ENCODE measurements at regions not wholly inside any gene's neighbourhood (a gene's known extent, or its start where the extent isn't known, plus 50 kb on each side); places are given as distances from the start of the nearest gene placed in this dataset.
A peak's percentile ranks its signal among the peaks of the same experiment; 100 is the strongest.

DNA sequence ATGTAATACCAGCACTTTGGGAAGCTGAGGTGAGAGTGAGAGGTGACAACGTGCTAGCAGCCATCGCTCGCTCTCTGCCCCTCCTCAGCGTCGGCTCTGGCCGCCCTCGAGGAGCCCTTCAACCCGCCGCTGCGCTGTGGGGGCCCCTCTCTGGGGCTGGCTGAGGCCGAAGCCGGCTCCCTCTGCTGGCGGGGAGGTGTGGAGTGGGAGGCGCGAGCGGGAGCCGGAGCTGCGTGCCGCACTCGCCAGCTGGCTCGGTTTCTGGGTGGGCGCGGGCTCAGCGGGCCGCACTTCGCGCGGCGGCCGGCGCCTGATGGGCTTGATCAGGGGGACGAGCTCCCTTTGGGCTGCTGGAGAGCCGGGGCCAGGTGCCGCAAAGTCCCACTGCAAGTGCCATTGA is 98.9 kb upstream of the UBASH3B start:
- H3K27ac ChIP-seq = no peak overlapping the region
- H3K27me3 ChIP-seq = peaks cover 0 to 10% of the 10 kb centered on the region in 2 donors
- no peaks in the 10 kb centered on the region for H3K4me1 ChIP-seq
- WGBS, 2 donors = 43 to 54% methylated on average over 14 to 15 of the region's 34 CpGs
- H3K36me3 ChIP-seq = no peaks in the 10 kb centered on the region
- TF ChIP-seq POLR2A (IDR thresholded peaks at IDR 0.05) (no peak), EP300 (IDR thresholded peaks at IDR 0.05) (no peak)
- TF ChIP-seq, protein P1, sequence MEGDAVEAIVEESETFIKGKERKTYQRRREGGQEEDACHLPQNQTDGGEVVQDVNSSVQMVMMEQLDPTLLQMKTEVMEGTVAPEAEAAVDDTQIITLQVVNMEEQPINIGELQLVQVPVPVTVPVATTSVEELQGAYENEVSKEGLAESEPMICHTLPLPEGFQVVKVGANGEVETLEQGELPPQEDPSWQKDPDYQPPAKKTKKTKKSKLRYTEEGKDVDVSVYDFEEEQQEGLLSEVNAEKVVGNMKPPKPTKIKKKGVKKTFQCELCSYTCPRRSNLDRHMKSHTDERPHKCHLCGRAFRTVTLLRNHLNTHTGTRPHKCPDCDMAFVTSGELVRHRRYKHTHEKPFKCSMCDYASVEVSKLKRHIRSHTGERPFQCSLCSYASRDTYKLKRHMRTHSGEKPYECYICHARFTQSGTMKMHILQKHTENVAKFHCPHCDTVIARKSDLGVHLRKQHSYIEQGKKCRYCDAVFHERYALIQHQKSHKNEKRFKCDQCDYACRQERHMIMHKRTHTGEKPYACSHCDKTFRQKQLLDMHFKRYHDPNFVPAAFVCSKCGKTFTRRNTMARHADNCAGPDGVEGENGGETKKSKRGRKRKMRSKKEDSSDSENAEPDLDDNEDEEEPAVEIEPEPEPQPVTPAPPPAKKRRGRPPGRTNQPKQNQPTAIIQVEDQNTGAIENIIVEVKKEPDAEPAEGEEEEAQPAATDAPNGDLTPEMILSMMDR (IDR thresholded peaks at IDR 0.05) = peak in 1 of 5 experiments; percentile 25
- DNase-seq (ENCODE audit: low spot score in 2 of 2) = no peak
- no peaks in the 10 kb centered on the region for H3K9me3 ChIP-seq
- H3K4me3 ChIP-seq = peak overlapping the region in 1 of 4 donors; percentile 23

DNA sequence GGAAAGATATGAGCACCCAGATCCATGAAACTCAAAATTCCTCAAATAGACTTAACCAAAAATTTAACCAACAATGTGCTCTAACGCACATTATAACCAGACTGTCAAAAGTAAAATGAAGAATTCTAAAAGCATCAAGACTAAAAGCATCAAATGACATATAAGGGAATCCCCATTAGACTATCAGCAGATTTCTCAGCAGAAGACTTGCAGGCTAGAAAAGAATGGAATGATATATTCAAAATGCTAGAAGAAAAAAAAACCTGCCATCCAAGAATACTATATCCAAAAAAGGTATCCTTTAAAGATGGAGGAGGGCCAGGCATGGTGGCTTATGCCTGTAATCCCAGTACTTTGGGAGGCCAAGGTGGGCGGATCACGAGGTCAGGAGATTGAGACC is 117.5 kb upstream of the UBASH3B start:
- no peaks in the 10 kb centered on the region for H3K4me1 ChIP-seq
- H3K4me3 ChIP-seq = no peak overlapping the region
- peaks cover 0 to 66% (median 9%) of the 10 kb centered on the region in 4 donors for H3K9me3 ChIP-seq
- no peaks in the 10 kb centered on the region for H3K36me3 ChIP-seq
- TF ChIP-seq EP300 (IDR thresholded peaks at IDR 0.05) = no peak
- no peak for TF ChIP-seq POLR2A (IDR thresholded peaks at IDR 0.05)
- TF ChIP-seq, protein P1 (IDR thresholded peaks at IDR 0.05) = no peak
- no peak overlapping the region for H3K27ac ChIP-seq
- no peaks in the 10 kb centered on the region for H3K27me3 ChIP-seq
- DNase-seq (ENCODE audit: low spot score in 2 of 2) = no peak
- 90 to 95% methylated on average over 3 of the region's 3 CpGs for WGBS, 2 donors

DNA sequence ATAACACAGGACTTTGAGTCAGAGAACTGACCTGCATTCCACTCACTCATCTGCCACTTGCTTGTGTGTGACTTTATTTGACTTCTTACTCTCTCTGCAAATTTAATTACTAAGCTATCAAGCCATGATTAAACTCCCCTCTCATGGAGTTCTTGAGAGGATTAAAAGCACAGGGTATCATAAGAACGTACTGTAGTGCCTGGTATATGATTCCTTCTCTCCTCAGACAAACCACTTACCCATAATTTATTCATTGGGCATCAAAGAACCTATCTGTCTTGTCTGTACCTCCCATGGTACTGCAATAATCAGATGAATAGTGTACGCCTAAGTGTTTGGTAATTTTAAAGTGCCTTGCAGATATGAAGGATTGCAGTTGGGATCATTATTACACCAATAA is 130.6 kb upstream of the UBASH3B start:
- Histone ChIP-seq H3K27me3 (no peaks in the 10 kb centered on the region), H3K36me3 (no peaks in the 10 kb centered on the region), H3K27ac (peak overlapping the region in 1 of 4 donors; percentile 57), H3K4me1 (peaks cover 0 to 12% (median 4%) of the 10 kb centered on the region in 4 donors), H3K4me3 (no peak overlapping the region), H3K9me3 (no peaks in the 10 kb centered on the region)
- DNase-seq (ENCODE audit: low spot score in 2 of 2) = no peak
- TF ChIP-seq POLR2A (IDR thresholded peaks at IDR 0.05) (no peak), EP300 (IDR thresholded peaks at IDR 0.05) (no peak)
- TF ChIP-seq, protein P1 (IDR thresholded peaks at IDR 0.05) = no peak
- 58 to 71% methylated on average over 2 of the region's 2 CpGs for WGBS, 2 donors

DNA sequence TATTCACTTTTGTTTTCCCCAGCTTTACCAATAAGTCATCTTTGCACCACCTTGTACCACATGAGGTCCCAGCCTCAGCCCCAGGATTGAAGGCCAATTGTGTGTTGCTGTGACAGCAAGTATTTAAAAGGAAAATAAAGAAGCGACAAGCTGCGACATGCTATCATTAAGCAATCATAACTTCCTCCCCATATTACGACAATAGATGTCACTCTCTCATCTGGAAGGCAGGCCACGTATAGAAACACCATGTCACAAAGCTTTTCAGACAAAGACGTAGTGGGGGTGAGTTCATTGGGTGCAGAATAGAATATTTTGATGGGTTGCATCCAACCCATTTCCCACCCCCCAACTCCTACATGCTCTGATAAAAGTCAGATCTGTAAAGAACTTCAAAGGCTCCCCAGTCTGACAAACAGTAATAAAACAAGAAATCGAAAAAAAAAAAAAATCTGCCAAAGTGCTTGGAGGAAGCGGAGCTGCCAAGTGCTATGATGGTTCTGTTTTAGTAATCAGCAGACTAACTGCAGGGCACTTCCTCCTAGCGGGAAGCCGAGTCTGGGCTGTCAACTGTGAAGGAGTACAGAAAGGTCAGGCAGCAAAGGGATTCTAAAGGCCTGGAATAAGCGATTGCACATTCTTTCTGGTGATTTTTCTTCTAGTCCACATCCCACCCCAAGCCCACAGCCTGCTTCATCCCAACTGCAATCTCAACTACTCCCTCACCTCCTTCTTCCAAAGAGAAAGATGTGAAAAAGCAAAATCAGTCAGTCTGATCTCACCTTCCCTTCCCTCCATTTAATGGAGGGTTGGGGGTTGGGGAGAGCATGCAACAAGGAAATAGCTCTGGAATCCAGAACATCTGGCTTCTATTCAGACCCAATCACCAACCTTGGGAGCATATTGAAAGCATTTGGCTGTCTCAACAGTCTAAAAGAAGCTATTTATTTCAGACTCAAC is 131.4 kb upstream of the UBASH3B start:
- Histone ChIP-seq H3K36me3 (no peaks in the 10 kb centered on the region), H3K4me3 (no peak overlapping the region), H3K27me3 (no peaks in the 10 kb centered on the region), H3K27ac (peak overlapping the region in 1 of 4 donors; percentile 57), H3K4me1 (peaks cover 0 to 12% (median 4%) of the 10 kb centered on the region in 4 donors), H3K9me3 (no peaks in the 10 kb centered on the region)
- TF ChIP-seq POLR2A (IDR thresholded peaks at IDR 0.05) (no peak), EP300 (IDR thresholded peaks at IDR 0.05) (no peak)
- TF ChIP-seq, protein P1 (IDR thresholded peaks at IDR 0.05) = no peak
- no peak for DNase-seq (ENCODE audit: low spot score in 2 of 2)
- WGBS, 2 donors = 39 to 40% methylated on average over 10 of the region's 10 CpGs

DNA sequence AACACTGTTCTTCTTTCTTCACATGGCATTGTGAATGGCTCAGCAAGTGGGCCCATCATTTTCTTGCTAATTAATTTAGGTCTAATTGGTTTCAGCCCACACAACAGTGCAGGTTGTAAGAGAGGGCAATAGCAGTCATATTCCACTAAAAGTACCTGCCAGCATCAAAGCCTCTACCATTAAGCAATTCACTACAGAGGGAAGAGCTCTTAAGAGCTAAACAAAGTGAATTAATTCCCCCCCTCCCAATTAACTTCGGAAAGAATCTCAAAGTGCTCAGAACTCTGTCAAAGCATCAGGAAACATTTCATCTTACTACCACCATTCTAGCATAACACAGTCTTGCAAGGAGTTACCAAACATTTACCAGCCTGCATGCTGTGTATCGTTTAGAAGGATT is 133.9 kb upstream of the UBASH3B start:
- 37 to 40% methylated on average over 2 of the region's 2 CpGs for WGBS, 2 donors
- Histone ChIP-seq H3K27ac (no peak overlapping the region), H3K9me3 (no peaks in the 10 kb centered on the region), H3K36me3 (no peaks in the 10 kb centered on the region), H3K4me1 (peaks cover 0 to 20% (median 4%) of the 10 kb centered on the region in 4 donors), H3K27me3 (no peaks in the 10 kb centered on the region), H3K4me3 (no peak overlapping the region)
- DNase-seq (ENCODE audit: low spot score in 2 of 2) = no peak
- TF ChIP-seq EP300 (IDR thresholded peaks at IDR 0.05) = no peak
- no peak for TF ChIP-seq POLR2A (IDR thresholded peaks at IDR 0.05)
- TF ChIP-seq, protein P1 (IDR thresholded peaks at IDR 0.05) = no peak

Measured in tibial nerve (tissue), 4 donors.